Vagina (tissue), 2 donors: ENCODE measurements at regions not wholly inside any gene's neighbourhood (a gene's known extent, or its start where the extent isn't known, plus 50 kb on each side); places are given as distances from the start of the nearest gene placed in this dataset.

ENCODE experiments used
- CTCF ChIP-seq, 3 experiments: fragments of 450-650 bp in 2 of 3; fragments of 200-600 bp in 1 of 3; sonication (generic) in 1 of 3; IDR thresholded peaks; one replicate each; pipeline ENCODE4 v1.5.1; 2017 to 2019; ENCODE audit warnings: antibody characterized with exemption in 3 of 3, mild to moderate bottlenecking in 2 of 3, moderate library complexity in 2 of 3
- POLR2AphosphoS5 ChIP-seq, 2 donors: sonication (generic); formaldehyde crosslinking; IDR thresholded peaks; one replicate each; pipeline ENCODE4 v1.9.0; 2017; ENCODE audit warnings: antibody characterized with exemption in 2 of 2, mild to moderate bottlenecking in 2 of 2, low read depth in 1 of 2; ENCODE audit not compliant: insufficient read depth in 1 of 2

- TF ChIP-seq CTCF (IDR thresholded peaks at IDR 0.05) (no peak), POLR2AphosphoS5 (IDR thresholded peaks at IDR 0.05; ENCODE audit: insufficient read depth in 1 of 2, low read depth in 1 of 2) (no peak)
Measured at GRCh38 chr6:48736501-48737206, 625.7 kb upstream of the PTCHD4 start.
